HG02885 (cell line): ENCODE measurements at regions not wholly inside any gene's neighbourhood (a gene's known extent, or its start where the extent isn't known, plus 50 kb on each side); places are given as distances from the start of the nearest gene placed in this dataset.
A peak's percentile ranks its signal among the peaks of the same experiment; 100 is the strongest.

Source experiments
- ATAC-seq: cut with Tn5 transposase; IDR thresholded peaks from one replicate; pipeline ENCODE4 v1.9.1; 2021; ENCODE audit warnings: mild to moderate bottlenecking; ENCODE audit not compliant: unreplicated experiment, poor library complexity

- no peak for ATAC-seq
These were observed 168.4 kb upstream of the NR3C1 start for GRCh38 chr5:143571642-143572624.

DNA sequence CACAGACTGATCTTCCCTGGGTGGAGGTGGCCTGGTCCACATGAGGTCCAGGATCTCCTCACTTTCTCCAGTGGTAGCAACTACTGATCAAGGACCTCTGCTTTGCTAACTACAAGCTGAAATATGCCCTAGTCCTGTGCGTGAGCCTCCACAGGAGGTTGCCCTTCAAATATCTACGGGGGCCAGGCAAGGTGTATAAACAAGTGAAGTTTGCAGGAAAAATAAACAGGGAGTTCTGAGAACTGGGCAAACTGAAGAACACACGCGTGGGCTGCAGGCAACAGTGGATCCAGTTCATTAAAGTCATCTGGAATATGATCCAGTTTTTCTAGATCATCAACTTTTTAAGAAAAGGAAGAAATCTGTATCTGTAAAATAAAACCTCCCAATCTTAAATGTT is 167.5 kb upstream of the NR3C1 start:
- ATAC-seq, result no peak

DNA sequence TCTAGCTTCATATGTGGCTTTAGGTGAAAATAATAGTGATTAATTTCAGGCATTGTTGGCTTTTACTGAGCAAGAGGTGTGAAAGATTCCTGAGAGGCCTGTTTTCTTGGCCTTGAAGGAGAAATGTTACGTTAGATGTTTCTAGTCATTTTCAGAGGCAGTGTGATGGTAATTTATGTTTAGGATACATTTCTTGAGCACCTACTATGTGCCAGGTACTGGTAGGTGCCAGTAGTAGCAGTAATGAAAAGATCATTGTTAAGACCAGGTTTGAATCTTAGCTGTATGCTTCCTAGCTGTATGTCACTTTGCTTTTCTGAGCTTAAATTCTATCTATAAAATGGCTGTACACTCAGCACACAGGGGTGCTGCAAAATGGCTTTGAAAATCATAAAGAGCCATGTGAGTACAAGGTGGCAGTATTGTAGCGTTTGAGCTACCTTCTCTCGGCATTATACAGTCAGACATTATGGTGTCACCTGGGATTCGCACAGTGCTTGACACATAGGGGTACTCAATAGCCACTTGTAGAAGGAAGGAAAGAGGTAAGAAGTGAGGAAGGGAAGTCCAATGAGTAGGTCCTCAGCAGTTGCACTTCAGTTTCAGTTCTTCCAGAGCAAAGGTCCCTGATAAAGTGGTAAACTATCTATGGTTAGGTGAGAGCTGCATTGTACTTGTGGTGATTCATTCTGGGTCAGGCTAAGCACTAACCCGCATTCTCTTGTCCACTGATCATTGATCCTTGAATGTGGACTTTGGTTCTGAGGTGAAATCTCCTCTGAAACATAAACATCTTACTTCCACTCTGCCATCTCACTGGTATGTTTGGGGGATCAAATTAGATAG is 166.5 kb upstream of the NR3C1 start:
- ATAC-seq, result no peak

DNA sequence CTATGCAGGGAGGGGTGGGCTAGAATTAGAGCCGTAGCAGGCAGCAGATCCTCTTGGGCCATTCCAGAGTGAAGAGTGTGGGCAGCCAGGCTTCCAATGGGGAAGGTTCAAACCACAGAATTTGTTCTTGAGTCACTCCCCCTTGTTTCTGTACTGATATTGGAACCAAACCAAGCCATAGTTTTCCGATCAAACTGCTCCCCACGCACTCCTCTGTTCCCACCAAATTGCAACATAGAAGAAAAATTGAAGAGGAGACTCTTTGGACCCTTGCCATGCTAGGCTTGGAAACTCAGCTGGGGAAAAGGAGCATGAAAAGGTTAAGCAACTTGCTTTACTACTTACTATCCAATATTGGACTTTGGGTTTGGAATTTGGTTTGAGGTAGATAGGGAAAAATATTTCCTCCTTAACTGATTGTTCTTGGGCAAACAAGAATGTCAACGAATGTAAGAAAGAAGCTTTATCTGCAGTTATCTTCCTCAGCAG is 165.8 kb upstream of the NR3C1 start:
- ATAC-seq, result no peak

DNA sequence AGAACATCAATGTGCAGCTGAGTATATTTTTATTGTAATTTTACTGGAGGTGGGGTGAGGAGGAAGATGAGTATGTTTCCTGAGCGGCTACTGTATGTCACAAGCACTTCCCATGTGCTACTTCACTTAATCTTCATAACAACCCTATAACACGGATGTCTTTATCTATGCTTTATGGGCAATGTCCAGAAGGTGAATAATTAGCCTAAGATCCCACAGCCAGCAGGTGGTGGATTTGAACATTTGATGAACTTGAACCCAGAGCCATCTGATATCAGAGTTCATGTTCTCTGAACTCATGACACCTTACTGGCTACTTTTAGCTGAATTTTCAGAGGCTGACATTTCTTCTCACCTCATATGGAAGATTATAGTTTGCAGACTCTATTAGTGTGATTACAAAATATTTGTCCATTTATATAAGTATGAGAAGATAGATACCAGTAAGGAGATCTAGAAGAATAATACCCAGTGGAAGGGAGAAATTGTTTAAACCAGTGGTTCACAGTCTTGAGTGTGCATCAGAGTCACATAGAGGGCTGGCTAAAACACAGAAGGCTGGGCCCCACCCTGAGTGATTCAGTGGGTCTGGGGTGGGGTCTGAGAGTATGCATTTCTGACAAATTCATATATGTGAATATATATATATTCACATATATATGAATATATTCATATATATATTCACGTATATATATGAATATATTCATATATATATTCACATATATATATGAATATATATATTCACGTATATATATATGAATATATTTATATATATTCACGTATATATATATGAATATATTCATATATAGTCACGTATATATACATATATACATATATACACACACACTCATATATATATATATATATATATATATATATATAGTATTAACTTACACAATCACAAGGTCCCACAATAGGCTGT is 164.4 kb upstream of the NR3C1 start:
- no peak for ATAC-seq

DNA sequence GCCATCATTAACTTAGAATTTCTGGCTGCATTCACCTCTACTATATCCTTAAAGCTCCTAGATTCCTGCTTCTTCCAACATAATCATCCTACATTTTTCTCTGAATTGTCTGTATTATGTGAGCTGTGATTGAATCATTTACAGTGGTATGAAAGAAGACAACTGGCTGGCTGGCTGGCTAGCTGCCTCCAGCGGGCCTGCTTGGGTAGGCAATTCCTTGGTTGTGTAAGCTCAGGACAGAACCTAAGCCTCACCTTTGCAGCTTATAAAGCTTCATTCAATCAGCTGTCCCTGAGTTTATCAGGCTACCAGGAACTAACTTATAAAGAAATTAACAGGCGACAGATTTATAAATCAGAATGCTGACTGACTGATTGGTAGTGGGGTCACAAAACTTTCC is 162.7 kb upstream of the NR3C1 start:
- ATAC-seq, result no peak

GRCh38 chr5:143564417-143564816 is 160.9 kb upstream of the NR3C1 start:
- peak; percentile 99 for ATAC-seq

DNA sequence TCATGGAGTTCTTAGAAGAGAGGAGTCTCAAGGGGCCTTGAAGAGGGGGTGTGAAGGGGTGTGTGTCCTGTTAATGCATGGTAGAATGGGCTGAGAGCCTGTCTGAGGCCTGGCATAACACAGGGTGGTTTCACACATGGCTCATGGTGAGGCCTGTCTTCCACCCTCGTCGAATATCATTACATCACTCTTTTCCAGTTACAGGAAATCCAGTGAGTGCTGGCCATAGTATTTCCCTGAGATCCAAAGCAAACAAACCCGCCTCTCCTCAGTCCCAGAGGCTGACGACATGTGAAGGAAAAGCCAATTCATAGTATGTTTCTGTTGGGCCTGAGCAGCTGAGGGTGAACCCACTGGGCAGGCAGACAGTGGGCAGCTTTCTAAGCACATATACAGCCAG is 159.4 kb upstream of the NR3C1 start:
- no peak for ATAC-seq

DNA sequence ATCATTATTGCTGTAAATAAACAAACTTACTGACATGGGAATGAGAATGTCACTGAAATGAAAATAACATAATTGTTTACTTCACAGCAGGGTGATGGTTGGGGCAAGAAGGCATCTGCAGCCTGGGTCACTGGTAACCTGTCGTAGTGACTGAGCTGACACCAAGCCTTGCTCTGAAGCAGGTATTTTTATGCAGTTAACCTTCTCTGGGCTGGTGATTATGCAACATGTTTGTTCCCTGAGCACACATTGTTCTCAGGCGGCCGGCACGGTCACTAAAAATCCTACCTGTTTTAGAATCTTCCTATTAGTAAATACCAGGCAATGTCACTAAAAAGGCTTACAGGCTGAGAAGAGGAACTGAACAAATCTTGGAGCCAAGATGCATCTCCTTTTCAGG is 157.7 kb upstream of the NR3C1 start:
- no peak for ATAC-seq

- ATAC-seq, result no peak
These were observed 156.9 kb upstream of the NR3C1 start for GRCh38 chr5:143560378-143560777.

DNA sequence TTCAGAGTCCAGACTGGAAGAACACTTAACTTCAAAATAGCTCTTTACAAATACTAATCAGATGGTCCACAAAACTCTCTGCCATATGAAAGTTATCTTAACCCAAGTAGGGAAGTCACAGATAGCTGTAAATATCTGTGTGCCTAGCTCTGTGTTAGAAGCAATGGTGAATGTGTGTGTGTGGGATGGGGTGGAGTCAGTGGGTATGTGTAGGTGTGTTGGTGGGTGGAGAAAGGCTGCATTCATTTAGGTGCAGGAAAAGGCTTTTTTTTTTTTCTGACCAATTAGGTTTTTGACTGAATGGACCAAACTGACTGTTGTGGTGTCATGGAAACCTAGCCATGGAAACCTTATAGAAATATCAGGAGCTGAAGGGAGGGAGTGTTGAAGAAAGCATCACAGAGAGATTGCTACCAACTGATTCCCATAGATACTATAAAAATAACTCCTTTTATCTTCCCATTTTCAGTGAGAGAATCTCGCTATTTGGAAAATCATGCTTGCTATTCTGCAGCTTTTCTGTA is 156.2 kb upstream of the NR3C1 start:
- ATAC-seq, result no peak

GRCh38 chr5:143558048-143558447 is 154.6 kb upstream of the NR3C1 start:
- no peak for ATAC-seq

- ATAC-seq, result peak; percentile 54
These were observed 153.8 kb upstream of the NR3C1 start for GRCh38 chr5:143557061-143557818.

- no peak for ATAC-seq
These were observed 151.5 kb upstream of the NR3C1 start for GRCh38 chr5:143554918-143555477.

DNA sequence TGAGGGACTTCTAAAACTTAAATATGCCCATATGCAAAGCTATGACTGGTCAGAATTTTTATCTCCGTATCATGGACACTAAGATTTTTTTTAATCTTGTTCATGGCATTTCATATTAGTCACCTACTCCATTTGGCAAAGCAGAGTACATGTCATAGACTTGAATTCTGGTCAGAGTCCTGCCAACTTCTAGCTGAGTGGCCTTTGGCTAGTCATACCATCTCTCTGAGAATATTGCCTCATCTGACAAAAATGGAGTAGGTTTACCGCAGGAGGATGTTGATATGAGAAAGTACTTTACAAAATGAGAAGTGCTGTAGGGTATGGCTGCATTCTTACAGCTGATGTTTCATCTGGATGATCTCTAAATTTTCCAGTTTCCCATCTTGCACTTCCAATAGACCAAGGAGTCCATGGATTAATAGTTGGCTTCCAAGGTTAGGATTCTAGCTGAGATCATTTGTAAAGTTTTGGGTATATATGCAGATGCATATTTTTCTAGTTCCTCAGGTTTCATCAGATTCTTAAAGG is 150.8 kb upstream of the NR3C1 start:
- no peak for ATAC-seq

DNA sequence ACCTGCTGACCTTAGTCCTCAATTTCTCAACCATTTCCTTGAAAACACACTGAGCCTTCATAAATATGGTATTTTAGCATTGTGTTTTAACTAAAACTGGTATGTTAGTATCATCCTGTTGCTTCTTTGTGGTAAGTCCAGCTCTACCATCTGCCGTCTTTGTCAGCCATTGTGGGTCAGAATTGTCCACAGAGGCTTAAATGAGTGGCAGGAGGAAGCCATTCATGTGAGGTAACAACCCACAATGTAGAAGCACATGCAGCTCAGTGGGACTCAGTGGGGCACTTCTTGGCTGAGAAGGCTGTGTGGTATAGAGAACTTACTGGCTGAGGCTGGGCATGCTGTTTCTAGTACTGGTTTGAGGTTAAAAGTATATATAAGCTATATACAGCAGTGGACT is 149.2 kb upstream of the NR3C1 start:
- no peak for ATAC-seq

- no peak for ATAC-seq
These were observed 148.3 kb upstream of the NR3C1 start for GRCh38 chr5:143551820-143552251.

DNA sequence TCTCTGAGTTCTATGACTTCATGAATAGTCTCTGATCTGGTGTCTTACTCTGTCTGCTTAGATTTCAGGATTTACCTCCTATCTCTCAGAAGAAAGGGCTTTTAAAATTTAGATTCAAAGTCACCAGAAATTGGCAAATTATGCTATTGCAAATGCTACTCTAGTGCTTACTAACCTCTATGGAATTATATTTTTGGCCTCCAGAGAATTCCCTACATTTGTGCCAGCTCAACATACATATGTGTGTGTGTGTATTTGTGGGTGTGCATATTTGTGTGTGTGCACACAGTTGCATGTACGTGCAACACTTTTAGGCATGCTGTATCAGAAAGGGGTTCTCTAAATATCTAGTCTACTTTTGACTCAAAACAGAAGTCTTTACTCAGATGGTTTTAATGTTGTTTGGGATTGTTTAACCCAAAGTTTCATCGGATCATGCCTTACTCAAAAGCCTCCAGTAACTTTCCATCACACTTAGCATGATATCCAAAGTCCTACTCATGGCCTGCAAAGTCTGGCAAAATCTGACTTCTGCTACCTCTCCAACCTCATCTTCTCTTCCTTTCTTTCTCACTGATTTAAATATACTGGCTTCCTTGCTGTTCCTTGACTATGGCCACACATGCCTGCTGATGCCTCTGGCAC is 147.6 kb upstream of the NR3C1 start:
- ATAC-seq, result no peak
